GM19238 (cell line): ENCODE measurements at regions not wholly inside any gene's neighbourhood (a gene's known extent, or its start where the extent isn't known, plus 50 kb on each side); places are given as distances from the start of the nearest gene placed in this dataset.
"Not testable (repeated sequence)": the region's sequence is repeated elsewhere in the genome, so short reads cannot be mapped to it uniquely, and the experiment has no call there.

ENCODE experiments used
- DNase-seq: peaks from one replicate; pipeline ENCODE4 v3.0.0; 2011; ENCODE audit warnings: low spot score; ENCODE audit not compliant: insufficient read length

- DNase-seq, result no peak
Measured at GRCh38 chr12:127145929-127146789, 1120.8 kb upstream of the TMEM132C start.

DNA sequence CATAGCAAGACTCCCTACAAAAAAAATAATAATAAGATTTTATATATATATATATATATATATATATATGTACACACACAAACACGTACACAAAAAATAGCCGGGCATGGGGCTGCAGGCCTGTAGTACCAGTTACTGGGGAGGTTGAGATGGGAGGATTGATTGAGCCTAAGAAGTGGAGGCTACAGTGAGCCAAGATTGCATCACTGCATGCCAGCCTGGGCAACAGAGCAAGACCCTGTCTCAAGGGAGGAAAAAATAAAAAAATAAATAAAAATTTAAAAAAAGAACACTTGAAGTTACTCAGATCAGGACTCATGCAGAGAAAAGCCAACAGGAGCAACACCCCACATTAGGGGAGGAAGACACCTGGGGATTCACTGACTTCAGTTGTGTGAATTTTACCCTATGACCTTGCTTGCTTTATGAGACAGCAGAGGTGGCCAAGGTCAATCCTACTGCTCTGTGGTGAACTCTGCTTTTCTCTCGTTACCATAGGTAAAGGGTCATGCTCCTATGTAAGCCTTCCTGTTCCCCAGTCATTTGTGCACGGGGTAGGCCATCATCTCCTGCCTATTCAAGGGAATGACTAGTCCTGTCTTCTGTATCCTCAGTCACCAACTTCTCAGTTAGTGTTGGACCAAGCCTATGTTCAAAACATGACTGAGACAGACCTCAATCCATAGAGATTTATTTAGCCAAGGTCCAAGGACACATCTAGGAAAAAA is 1119.8 kb upstream of the TMEM132C start:
- no peak for DNase-seq

GRCh38 chr12:127147724-127148123 is 1119.2 kb upstream of the TMEM132C start:
- no peak for DNase-seq

GRCh38 chr12:127148318-127148717 is 1118.7 kb upstream of the TMEM132C start:
- DNase-seq, result no peak

DNA sequence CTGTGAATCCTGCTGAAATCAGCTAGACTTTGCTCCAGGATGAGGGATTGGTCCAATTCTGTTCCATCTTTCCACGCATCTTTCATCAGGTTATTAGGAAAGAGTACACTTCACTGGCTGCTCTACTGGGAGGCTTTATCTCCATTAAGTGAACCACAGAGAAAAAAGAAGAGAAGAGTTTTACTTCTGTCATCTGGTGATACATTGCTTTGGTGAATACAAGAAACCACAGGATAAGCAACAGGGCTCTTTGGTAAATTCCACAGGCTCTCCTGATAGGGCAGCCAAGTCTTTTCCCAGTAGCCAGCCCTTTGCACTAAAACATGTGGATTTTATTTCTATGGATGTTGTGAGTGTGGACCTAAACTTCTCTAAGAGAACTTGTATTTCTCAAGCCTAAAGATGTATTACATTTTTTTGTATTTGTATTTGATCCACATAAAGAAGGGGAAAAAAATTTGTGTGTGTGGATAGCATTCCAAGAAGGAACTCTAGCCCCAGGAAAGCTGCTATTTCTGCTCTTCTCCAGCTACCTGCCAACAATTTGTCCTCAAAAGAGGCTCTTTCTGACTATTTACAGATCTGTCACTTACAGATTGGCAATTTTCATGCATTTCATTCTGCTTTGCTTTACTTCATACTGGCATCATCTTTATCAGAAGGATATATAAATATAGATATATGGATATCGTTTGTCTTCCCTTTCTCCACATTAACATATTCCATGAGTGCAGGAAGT is 1117.6 kb upstream of the TMEM132C start:
- DNase-seq, result no peak

DNA sequence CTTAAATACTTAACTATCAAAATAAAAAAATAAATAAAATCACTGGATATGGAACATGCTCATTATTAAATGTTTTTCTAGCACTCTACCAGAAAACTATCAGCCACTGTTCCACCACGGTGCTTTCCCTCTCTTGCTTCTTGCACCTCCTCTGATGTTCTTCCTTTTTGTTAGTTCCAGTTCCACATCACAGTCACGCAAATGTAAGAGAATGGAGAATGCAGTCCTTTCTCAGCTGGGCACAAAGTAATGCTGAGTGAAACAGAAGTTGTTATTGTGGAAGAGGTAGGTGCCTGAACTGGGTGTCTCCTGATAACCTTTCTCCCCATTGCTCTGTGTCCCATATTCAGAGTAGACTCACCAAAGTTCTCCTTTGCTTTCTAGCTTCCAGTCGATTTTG is 1116.9 kb upstream of the TMEM132C start:
- DNase-seq, result no peak

DNA sequence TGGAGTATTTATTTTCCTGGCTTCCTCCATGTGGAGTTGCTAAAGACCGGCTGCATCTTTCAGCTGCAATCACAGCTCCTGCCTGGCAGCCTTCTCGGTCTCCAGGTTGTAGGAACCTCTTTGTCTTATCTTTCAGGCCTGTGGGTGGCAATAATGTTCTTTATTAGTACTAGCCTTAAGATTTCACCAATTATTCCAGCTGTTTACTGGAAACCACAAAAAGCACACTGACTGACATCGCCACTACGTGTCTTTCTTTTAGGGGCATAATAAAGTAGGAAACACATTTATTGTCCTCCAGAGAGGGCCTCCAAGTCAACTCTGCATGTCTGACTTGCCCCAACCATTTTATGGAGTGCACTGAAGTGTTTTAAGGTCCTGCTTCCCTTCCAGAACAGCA is 1116.5 kb upstream of the TMEM132C start:
- DNase-seq, result no peak

- DNase-seq, result no peak
Measured at GRCh38 chr12:127150956-127151355, 1116.0 kb upstream of the TMEM132C start.

- no peak for DNase-seq
Measured at GRCh38 chr12:127153996-127154395, 1113.0 kb upstream of the TMEM132C start.

GRCh38 chr12:127154830-127155229 is 1112.1 kb upstream of the TMEM132C start:
- DNase-seq, result not testable (repeated sequence)

DNA sequence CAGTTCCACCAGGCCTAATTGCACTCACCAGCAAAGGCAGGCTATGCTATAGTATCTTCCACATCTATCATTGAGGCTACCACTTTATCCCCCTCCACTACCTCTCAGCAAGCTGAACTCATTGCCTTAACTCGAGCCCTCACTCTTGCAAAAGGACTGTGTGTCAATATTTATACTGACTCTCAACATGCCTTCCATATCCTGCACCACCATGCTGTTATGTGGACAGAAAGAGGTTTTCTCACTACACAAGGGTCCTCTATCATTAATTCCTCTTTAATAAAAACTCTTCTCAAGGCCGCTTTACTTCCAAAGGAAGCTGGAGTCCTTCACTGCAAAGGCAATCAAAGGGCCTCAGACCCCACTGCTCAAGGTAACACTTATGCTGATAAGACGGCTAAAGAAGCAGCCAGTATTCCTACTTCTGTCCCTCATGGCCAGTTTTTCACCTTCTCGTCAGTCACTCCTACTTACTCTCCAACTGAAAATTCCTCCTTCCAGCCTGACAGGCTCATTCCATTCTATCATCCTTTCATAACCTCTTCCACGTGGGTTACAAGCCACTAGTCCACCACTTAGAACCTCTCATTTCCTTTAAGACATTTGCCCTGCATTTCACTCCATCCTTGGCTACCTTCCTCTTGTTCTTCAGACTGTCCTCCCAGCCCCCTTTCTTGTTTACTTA is 1110.9 kb upstream of the TMEM132C start:
- DNase-seq, result not testable (repeated sequence)

DNA sequence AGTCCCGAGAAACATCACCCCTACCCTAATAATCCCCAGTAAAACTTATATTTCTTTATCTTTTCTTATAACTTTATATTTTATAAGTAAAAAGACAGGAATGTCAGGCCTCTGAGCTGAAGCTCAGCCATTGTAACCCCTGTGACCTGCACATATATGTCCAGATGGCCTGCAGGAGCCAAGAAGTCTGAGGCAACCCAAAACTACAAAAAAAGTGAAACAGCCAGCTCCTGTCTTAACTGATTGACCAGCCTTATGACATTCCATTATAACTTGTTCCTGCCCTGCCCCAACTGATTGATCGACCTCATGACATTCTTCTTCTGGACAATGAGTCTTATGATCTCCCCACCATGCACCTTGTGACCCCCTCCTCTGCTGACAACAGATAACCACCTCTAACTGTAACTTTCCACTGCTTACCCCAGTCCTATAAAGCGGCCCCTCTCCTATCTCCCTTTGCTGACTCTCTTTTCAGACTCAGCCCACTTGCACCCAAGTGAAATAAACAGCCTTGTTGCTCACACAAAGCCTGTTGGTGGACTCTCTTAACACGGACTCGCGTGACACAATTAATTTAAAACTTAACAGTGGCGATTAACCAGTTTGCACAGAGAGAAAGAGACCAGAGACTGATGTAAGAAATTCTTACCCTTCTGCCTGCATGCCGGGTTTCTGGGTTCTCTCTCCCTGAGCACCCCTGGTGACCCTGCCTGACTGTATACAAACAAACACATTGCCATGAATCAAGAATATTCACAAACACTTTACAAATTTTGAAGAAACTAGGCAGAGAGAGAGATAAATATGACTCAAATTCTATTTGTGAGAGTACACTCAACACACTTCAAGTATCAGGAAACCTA is 1109.2 kb upstream of the TMEM132C start:
- DNase-seq, result not testable (repeated sequence)

GRCh38 chr12:127158385-127159061 is 1108.4 kb upstream of the TMEM132C start:
- no peak for DNase-seq

DNA sequence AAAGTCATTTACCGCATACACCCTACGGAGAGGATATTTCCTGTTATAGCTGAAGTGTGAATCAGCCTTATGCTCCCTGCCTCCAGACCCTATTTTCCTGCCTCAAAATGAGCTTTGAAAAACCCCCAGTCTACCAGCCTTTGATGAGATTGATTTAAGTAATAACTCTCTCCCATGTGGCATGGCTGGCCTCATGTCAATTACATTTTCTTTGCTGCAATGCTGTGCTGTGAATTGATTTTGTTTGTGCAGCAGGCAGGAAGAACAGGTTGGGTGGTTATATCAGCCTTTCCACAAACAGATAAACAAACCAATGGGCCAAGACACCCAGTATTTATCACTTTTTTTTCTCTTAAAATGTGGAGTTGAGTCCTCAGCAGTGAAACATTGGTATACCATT is 1105.5 kb upstream of the TMEM132C start:
- no peak for DNase-seq

- DNase-seq, result no peak
Measured at GRCh38 chr12:127162307-127162706, 1104.7 kb upstream of the TMEM132C start.

GRCh38 chr12:127162902-127163301 is 1104.1 kb upstream of the TMEM132C start:
- DNase-seq, result no peak

DNA sequence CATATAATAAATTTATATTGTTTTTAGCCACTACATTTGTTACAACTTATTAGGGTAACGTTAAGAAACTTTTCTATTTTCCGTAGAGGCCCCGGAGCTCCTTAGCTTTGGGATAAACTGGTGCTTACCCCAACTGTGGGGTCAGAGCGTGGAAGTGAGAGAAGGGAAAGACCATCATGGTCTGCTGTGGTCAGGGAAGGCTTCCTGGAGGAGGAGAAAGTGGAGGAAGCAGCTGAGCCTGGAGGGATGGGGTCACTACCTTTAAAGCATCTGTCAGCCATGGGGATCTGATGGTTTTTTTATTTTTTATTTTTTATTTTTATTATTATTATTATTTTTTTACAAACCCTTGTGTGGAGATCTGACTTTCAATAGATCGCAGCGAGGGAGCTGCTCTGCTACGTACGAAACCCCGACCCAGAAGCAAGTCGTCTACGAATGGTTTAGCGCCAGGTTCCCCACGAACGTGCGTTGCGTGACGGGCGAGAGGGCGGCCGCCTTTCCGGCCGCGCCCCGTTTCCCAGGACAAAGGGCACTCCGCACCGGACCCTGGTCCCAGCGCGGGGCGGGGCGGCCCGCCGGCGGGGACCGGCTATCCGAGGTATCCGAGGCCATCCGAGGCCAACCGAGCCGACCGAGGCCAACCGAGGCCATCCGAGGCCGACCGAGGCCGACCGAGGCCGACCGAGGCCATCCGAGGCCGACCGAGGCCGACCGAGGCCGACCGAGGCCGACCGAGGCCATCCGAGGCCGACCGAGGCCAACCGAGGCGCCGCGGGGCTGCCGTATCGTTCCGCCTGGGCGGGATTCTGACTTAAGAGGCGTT is 1101.2 kb upstream of the TMEM132C start:
- peak; percentile 37 for DNase-seq

GRCh38 chr12:127169321-127170181 is 1097.4 kb upstream of the TMEM132C start:
- no peak for DNase-seq
